Hepatocyte (in vitro differentiated cells): ENCODE measurements at regions not wholly inside any gene's neighbourhood (a gene's known extent, or its start where the extent isn't known, plus 50 kb on each side); places are given as distances from the start of the nearest gene placed in this dataset.

ENCODE experiments used
- CTCF ChIP-seq: fragments of 200-600 bp; sonication (generic); IDR thresholded peaks from 2 replicates; pipeline ENCODE4 v1.5.1; 2016; ENCODE audit warnings: antibody characterized with exemption, mild to moderate bottlenecking; ENCODE audit not compliant: poor library complexity
- EZH2 ChIP-seq: fragments of 200-600 bp; sonication (generic); IDR thresholded peaks from 2 replicates; pipeline ENCODE4 v1.6.1; 2016; ENCODE audit warnings: antibody characterized with exemption, mild to moderate bottlenecking, borderline replicate concordance

GRCh38 chr7:130987092-130987491 lies 253.1 kb upstream of the KLF14 start:
- TF ChIP-seq EZH2 = no peak
- no peak for TF ChIP-seq CTCF
